ENCODE measurements at regions not wholly inside any gene's neighbourhood (a gene's known extent, or its start where the extent isn't known, plus 50 kb on each side); places are given as distances from the start of the nearest gene placed in this dataset.

- no peak for TF ChIP-seq GATA2 (IDR thresholded peaks at IDR 0.05; ENCODE audit: low read depth, low read length)
Measured at GRCh38 chr21:41636636-41637630, 129.0 kb upstream of the TMPRSS2 start.

GRCh38 chr21:41635874-41636273, 127.9 kb upstream of the TMPRSS2 start:
- TF ChIP-seq GATA3 (IDR thresholded peaks at IDR 0.05; ENCODE audit: low read depth, low read length) (no peak), GATA2 (IDR thresholded peaks at IDR 0.05; ENCODE audit: low read depth, low read length) (no peak)

- TF ChIP-seq GATA3 (IDR thresholded peaks at IDR 0.05; ENCODE audit: low read depth, low read length), result no peak
- no peak for TF ChIP-seq GATA2 (IDR thresholded peaks at IDR 0.05; ENCODE audit: low read depth, low read length)
Measured at GRCh38 chr21:41634858-41635257, 126.9 kb upstream of the TMPRSS2 start.

- TF ChIP-seq GATA2 (IDR thresholded peaks at IDR 0.05; ENCODE audit: low read depth, low read length) (no peak), GATA3 (IDR thresholded peaks at IDR 0.05; ENCODE audit: low read depth, low read length) (no peak)
Measured at GRCh38 chr21:41634211-41634694, 126.3 kb upstream of the TMPRSS2 start.

- no peak for TF ChIP-seq GATA2 (IDR thresholded peaks at IDR 0.05; ENCODE audit: low read depth, low read length)
- TF ChIP-seq GATA3 (IDR thresholded peaks at IDR 0.05; ENCODE audit: low read depth, low read length), result no peak
Measured at GRCh38 chr21:41633627-41634026, 125.7 kb upstream of the TMPRSS2 start.

GRCh38 chr21:41632748-41633475, 125.0 kb upstream of the TMPRSS2 start:
- TF ChIP-seq GATA3 (IDR thresholded peaks at IDR 0.05; ENCODE audit: low read depth, low read length) (no peak), GATA2 (IDR thresholded peaks at IDR 0.05; ENCODE audit: low read depth, low read length) (no peak)

- TF ChIP-seq GATA3 (IDR thresholded peaks at IDR 0.05; ENCODE audit: low read depth, low read length), result no peak
- no peak for TF ChIP-seq GATA2 (IDR thresholded peaks at IDR 0.05; ENCODE audit: low read depth, low read length)
Measured at GRCh38 chr21:41631564-41632461, 123.9 kb upstream of the TMPRSS2 start.

- TF ChIP-seq GATA3 (IDR thresholded peaks at IDR 0.05; ENCODE audit: low read depth, low read length), result no peak
- no peak for TF ChIP-seq GATA2 (IDR thresholded peaks at IDR 0.05; ENCODE audit: low read depth, low read length)
Measured at GRCh38 chr21:41630917-41631316, 123.0 kb upstream of the TMPRSS2 start.

GRCh38 chr21:41630249-41630648, 122.3 kb upstream of the TMPRSS2 start:
- TF ChIP-seq GATA3 (IDR thresholded peaks at IDR 0.05; ENCODE audit: low read depth, low read length), result no peak
- no peak for TF ChIP-seq GATA2 (IDR thresholded peaks at IDR 0.05; ENCODE audit: low read depth, low read length)

GRCh38 chr21:41628256-41628655, 120.3 kb upstream of the TMPRSS2 start:
- TF ChIP-seq GATA3 (IDR thresholded peaks at IDR 0.05; ENCODE audit: low read depth, low read length), result no peak
- no peak for TF ChIP-seq GATA2 (IDR thresholded peaks at IDR 0.05; ENCODE audit: low read depth, low read length)

- TF ChIP-seq GATA2 (IDR thresholded peaks at IDR 0.05; ENCODE audit: low read depth, low read length), result no peak
- no peak for TF ChIP-seq GATA3 (IDR thresholded peaks at IDR 0.05; ENCODE audit: low read depth, low read length)
Measured at GRCh38 chr21:41627428-41627827, 119.5 kb upstream of the TMPRSS2 start.

- TF ChIP-seq GATA2 (IDR thresholded peaks at IDR 0.05; ENCODE audit: low read depth, low read length) (no peak), GATA3 (IDR thresholded peaks at IDR 0.05; ENCODE audit: low read depth, low read length) (no peak)
Measured at GRCh38 chr21:41626021-41626420, 118.1 kb upstream of the TMPRSS2 start.

GRCh38 chr21:41625428-41625827, 117.5 kb upstream of the TMPRSS2 start:
- TF ChIP-seq GATA3 (IDR thresholded peaks at IDR 0.05; ENCODE audit: low read depth, low read length) (no peak), GATA2 (IDR thresholded peaks at IDR 0.05; ENCODE audit: low read depth, low read length) (no peak)
